ENCODE measurements at regions not wholly inside any gene's neighbourhood (a gene's known extent, or its start where the extent isn't known, plus 50 kb on each side); places are given as distances from the start of the nearest gene placed in this dataset.

DNA sequence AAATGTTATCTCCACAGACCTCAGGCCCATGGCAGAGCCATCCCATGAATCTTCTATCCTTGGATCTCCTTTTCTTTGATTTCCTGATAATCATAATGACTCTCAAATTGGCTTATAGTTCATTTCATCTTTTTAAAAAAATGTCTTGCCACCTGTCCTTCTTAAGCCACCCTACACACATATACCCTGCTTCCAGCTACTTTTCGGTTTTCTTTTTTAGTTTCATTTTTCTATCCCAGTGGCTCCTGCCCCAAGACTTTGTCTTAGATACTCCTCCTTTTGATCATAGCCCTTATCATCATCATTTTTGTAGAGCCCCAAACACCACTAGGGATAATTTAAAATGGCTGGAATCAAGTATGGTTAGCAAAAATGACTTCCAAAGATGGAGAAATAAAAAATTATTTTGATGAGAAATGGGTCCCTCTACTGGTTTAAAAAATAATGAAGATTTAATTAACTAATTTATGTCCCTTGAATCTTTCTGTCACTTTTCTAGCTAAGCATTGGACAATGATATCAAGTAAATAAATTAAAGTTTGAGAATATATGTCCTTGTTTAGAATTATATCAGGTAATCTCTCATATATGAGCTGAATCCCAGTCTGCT is 277.3 kb upstream of the SEMA3D start:
- no peak for TF ChIP-seq CTCF (IDR thresholded peaks at IDR 0.05)
- no peak for TF ChIP-seq POLR2A (IDR thresholded peaks at IDR 0.05)

All from esophagus squamous epithelium (tissue), 4 donors.